DND-41 (cell line): ENCODE measurements at regions not wholly inside any gene's neighbourhood (a gene's known extent, or its start where the extent isn't known, plus 50 kb on each side); places are given as distances from the start of the nearest gene placed in this dataset.
"Not testable (repeated sequence)": the region's sequence is repeated elsewhere in the genome, so short reads cannot be mapped to it uniquely, and the experiment has no call there.

Source experiments
- ATAC-seq: fragments of 200-7000 bp; cut with Tn5 transposase; 3 replicates; pipeline ENCODE4 v1.9.1; 2021; ENCODE audit warnings: low read depth; ENCODE audit not compliant: insufficient read depth
- DNase-seq: peaks from one replicate; pipeline ENCODE4 v3.0.0-alpha.2; 2020
- H2AFZ ChIP-seq: 2 replicates; pipeline ENCODE4 v1.6.0; 2012; ENCODE audit warnings: low read depth, low read length
- H3K27ac ChIP-seq: 2 replicates; pipeline ENCODE4 v1.5.1; 2012; ENCODE audit warnings: low read length, inconsistent platforms
- H3K27me3 ChIP-seq: fragments of 200-600 bp; sonication (generic); 2 replicates; pipeline ENCODE4 v1.6.0; 2012; ENCODE audit warnings: low read length, mild to moderate bottlenecking, inconsistent platforms; ENCODE audit not compliant: insufficient read depth, poor library complexity
- H3K36me3 ChIP-seq: 2 replicates; pipeline ENCODE4 v1.5.1; 2012; ENCODE audit warnings: low read length, inconsistent platforms; ENCODE audit not compliant: insufficient read depth
- H3K4me1 ChIP-seq: 2 replicates; pipeline ENCODE4 v1.5.1; 2012; ENCODE audit warnings: mild to moderate bottlenecking, low read length; ENCODE audit not compliant: insufficient read depth
- H3K4me2 ChIP-seq: 2 replicates; pipeline ENCODE4 v1.6.0; 2012; ENCODE audit warnings: mild to moderate bottlenecking, moderate library complexity, low read length, inconsistent platforms; ENCODE audit not compliant: insufficient read depth
- H3K4me3 ChIP-seq, 2 experiments: fragments of 200-600 bp in 1 of 2; shearing (Covaris generic) in 1 of 2; 2 replicates each; pipeline ENCODE4 v1.5.1; 2012 to 2016; ENCODE audit warnings: inconsistent platforms in 2 of 2, low read length in 2 of 2, mild to moderate bottlenecking in 2 of 2, low read depth in 1 of 2, moderate library complexity in 1 of 2
- H3K79me2 ChIP-seq: 2 replicates; pipeline ENCODE4 v1.6.0; 2012; ENCODE audit warnings: low read length, inconsistent platforms; ENCODE audit not compliant: insufficient read depth
- H3K9ac ChIP-seq: 2 replicates; pipeline ENCODE4 v1.6.0; 2012; ENCODE audit warnings: low read depth, mild to moderate bottlenecking, inconsistent platforms, low read length, moderate library complexity
- H3K9me3 ChIP-seq: 2 replicates; pipeline ENCODE4 v1.5.1; 2012; ENCODE audit warnings: low read length, moderate library complexity, mild to moderate bottlenecking, inconsistent platforms; ENCODE audit not compliant: insufficient read depth, severe bottlenecking
- H4K20me1 ChIP-seq: 2 replicates; pipeline ENCODE4 v1.6.0; 2012; ENCODE audit warnings: low read length; ENCODE audit not compliant: insufficient read depth
- EZH2 ChIP-seq: IDR thresholded peaks from 3 replicates; pipeline ENCODE4 v1.6.1; 2012; ENCODE audit warnings: borderline replicate concordance, low read depth, mild to moderate bottlenecking, moderate library complexity, low read length, inconsistent platforms; ENCODE audit not compliant: severe bottlenecking
- TF ChIP-seq, protein P1 (sequence below): IDR thresholded peaks from 2 replicates; pipeline ENCODE4 v1.5.1; 2012; ENCODE audit warnings: borderline replicate concordance, low read length, moderate library complexity, mild to moderate bottlenecking; ENCODE audit not compliant: poor library complexity, severe bottlenecking; ENCODE audit errors: extremely low read depth

DNA sequence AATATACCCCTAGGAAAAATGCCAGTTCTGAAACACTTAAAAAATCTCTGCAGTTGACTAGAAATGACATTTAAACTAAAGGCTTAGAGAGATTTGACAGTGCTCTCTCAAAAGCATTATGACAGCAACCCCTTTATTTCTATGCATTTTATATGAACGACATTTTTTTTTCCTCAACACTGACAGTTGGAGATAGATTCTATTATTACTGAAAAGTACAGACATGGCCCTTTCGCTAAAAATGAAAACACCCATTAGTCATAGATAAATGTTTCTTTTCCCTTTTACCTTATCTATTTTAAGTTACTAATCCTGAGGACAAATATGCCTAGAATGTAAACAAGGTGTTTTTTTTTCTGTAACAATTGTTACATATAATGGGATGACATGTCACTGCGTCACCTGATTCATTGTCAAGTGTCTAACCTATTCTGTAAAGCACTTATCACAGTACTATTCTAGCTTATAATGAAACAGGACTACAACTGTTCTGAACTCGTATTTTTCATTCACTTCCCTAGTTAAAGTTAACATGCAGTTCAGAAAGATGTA is 1169.6 kb upstream of the CRIM1 start:
- Histone ChIP-seq H3K27ac (no peak overlapping the region), H3K79me2 (no peaks in the 10 kb centered on the region), H3K27me3 (no peaks in the 10 kb centered on the region), H3K9me3 (no peaks in the 10 kb centered on the region), H3K4me2 (no peak overlapping the region), H4K20me1 (no peaks in the 10 kb centered on the region), H3K36me3 (no peaks in the 10 kb centered on the region), H3K4me1 (no peaks in the 10 kb centered on the region), H2AFZ (no peak overlapping the region), H3K9ac (no peak overlapping the region), H3K4me3 (no peak overlapping the region)
- TF ChIP-seq EZH2 = no peak
- TF ChIP-seq, protein P1, sequence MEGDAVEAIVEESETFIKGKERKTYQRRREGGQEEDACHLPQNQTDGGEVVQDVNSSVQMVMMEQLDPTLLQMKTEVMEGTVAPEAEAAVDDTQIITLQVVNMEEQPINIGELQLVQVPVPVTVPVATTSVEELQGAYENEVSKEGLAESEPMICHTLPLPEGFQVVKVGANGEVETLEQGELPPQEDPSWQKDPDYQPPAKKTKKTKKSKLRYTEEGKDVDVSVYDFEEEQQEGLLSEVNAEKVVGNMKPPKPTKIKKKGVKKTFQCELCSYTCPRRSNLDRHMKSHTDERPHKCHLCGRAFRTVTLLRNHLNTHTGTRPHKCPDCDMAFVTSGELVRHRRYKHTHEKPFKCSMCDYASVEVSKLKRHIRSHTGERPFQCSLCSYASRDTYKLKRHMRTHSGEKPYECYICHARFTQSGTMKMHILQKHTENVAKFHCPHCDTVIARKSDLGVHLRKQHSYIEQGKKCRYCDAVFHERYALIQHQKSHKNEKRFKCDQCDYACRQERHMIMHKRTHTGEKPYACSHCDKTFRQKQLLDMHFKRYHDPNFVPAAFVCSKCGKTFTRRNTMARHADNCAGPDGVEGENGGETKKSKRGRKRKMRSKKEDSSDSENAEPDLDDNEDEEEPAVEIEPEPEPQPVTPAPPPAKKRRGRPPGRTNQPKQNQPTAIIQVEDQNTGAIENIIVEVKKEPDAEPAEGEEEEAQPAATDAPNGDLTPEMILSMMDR = no peak
- DNase-seq (no peak), ATAC-seq (no peak)

DNA sequence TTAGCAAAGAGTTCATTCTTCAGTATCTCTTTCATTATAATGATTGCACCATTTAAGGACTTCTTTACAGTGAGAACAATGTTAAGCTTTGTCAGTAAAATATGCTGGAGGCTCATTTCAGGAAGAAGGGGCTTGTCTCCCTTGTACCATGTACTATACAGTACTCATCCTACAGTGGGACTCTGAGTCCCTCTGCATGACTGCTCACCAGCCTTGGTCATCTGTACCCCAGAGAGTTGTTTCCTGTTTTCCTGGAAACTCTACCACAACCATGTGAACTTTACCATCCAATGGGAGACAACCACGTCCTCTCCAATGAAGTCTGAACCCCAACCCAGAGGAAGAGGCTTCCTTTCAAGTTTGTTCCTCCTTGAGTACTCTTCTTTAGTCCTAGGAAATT is 1171.1 kb upstream of the CRIM1 start:
- no peaks in the 10 kb centered on the region for H3K9me3 ChIP-seq
- no peak for ATAC-seq
- H3K4me1 ChIP-seq = no peaks in the 10 kb centered on the region
- H3K4me2 ChIP-seq = no peak overlapping the region
- H2AFZ ChIP-seq = no peak overlapping the region
- H3K9ac ChIP-seq = no peak overlapping the region
- TF ChIP-seq, protein P1 = no peak
- TF ChIP-seq EZH2 = no peak
- H3K79me2 ChIP-seq = no peaks in the 10 kb centered on the region
- no peaks in the 10 kb centered on the region for H4K20me1 ChIP-seq
- no peaks in the 10 kb centered on the region for H3K36me3 ChIP-seq
- no peaks in the 10 kb centered on the region for H3K27me3 ChIP-seq
- no peak overlapping the region for H3K4me3 ChIP-seq
- DNase-seq = no peak
- no peak overlapping the region for H3K27ac ChIP-seq

DNA sequence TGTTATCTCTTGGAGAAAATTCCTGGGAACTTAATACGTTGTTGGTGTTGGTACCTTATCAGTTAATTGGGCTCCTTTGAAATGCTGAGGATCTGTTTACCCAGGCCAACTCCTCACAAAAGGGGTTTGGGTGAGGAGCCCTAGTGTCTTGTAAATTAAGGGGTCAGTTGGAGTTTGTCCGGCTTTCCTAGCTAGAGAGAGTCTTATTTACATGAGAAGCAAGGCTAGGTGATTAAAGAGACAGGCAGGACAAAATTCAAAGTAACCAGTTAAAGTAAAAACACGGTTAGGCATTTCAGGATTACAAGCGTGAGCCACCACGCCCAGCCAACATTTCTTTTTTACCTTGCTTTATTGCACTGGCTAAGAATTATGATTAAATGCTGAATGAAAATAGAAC is 1178.9 kb upstream of the CRIM1 start:
- H3K36me3 ChIP-seq, ATAC-seq, H3K4me1 ChIP-seq, H3K79me2 ChIP-seq, H3K4me2 ChIP-seq, DNase-seq, H3K4me3 ChIP-seq, H3K27me3 ChIP-seq, H2AFZ ChIP-seq, H4K20me1 ChIP-seq, H3K27ac ChIP-seq, H3K9me3 ChIP-seq, H3K9ac ChIP-seq: not testable (repeated sequence)

DNA sequence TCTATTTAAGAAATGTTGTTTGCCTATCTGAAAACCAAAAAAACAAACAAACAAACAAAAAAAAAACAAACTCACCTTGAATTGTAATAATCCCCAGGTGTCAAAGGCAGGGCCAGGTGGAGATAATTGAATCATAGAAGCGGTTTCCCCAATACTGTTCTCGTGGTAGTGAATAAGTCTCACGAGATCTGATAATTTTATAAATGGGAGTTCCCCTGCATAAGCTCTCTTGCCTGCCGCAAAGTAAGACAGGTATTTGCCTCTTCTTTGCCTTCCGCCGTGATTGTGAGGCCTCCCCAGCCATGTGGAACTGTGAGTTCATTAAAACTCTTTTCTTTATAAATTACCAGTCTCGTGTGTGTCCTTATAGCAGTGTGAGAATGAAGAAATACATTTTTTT is 1180.7 kb upstream of the CRIM1 start:
- Histone ChIP-seq H3K27me3 (no peaks in the 10 kb centered on the region), H3K36me3 (no peaks in the 10 kb centered on the region), H3K4me2 (no peak overlapping the region), H3K79me2 (no peaks in the 10 kb centered on the region), H4K20me1 (no peaks in the 10 kb centered on the region), H3K4me1 (no peaks in the 10 kb centered on the region), H3K9ac (no peak overlapping the region), H2AFZ (no peak overlapping the region), H3K27ac (no peak overlapping the region), H3K4me3 (no peak overlapping the region), H3K9me3 (no peaks in the 10 kb centered on the region)
- TF ChIP-seq, protein P1 = no peak
- TF ChIP-seq EZH2 = no peak
- DNase-seq (no peak), ATAC-seq (no peak)
